Activated CD8-positive, alpha-beta T cell treated with anti-CD3 and anti-CD28 coated beads for 36 hours (primary cell): ENCODE measurements at regions not wholly inside any gene's neighbourhood (a gene's known extent, or its start where the extent isn't known, plus 50 kb on each side); places are given as distances from the start of the nearest gene placed in this dataset.

ENCODE experiments used
- ATAC-seq: fragments of 200-7000 bp; cut with Tn5 transposase; one replicate; pipeline ENCODE4 v1.10.0; 2021; ENCODE audit warnings: mild to moderate bottlenecking, moderate library complexity
- CTCF ChIA-PET: fragments of 350-600 bp; sonication (Branson Sonifier 250); formaldehyde crosslinking; loops from one replicate; lab custom pipeline; 2021; ENCODE audit warnings: antibody characterized with exemption; lab: Charles Lee
- POLR2A ChIA-PET: fragments of 350-600 bp; sonication (Branson Sonifier 250); formaldehyde crosslinking; loops from one replicate; lab custom pipeline; 2021; ENCODE audit warnings: antibody characterized with exemption; lab: Charles Lee
- DNase-seq: peaks from one replicate; pipeline ENCODE4 v3.0.0-alpha.2; 2020
- H3K27ac Mint-ChIP-seq: one replicate; pipeline ENCODE4 v1.8.0; 2021; ENCODE audit warnings: mild to moderate bottlenecking, mixed read lengths
- H3K27me3 Mint-ChIP-seq: one replicate; pipeline ENCODE4 v1.8.0; 2021; ENCODE audit warnings: mixed read lengths
- H3K36me3 Mint-ChIP-seq: one replicate; pipeline ENCODE4 v1.8.0; 2021; ENCODE audit warnings: low read depth, mixed read lengths
- H3K4me1 Mint-ChIP-seq: one replicate; pipeline ENCODE4 v1.8.0; 2021; ENCODE audit warnings: low read depth, mixed read lengths
- H3K4me3 Mint-ChIP-seq: one replicate; pipeline ENCODE4 v1.8.0; 2021; ENCODE audit warnings: mild to moderate bottlenecking, moderate library complexity, mixed read lengths
- H3K9me3 Mint-ChIP-seq: one replicate; pipeline ENCODE4 v1.8.0; 2021; ENCODE audit warnings: mixed read lengths
- CTCF ChIP-seq: fragments of 200-600 bp; IDR thresholded peaks from one replicate; pipeline ENCODE4 v1.8.0; 2022; ENCODE audit warnings: antibody characterized with exemption, mild to moderate bottlenecking
- intact Hi-C: fragments of 100-400 bp; cut with micrococcal nuclease; formaldehyde crosslinking; loops from one replicate; pipeline ENCODE4 v1.10.0; 2022

- CTCF ChIA-PET, result no interaction called here
- Mint-ChIP-seq H3K4me1 (no peaks in the 10 kb centered on the region), H3K4me3 (no peak overlapping the region), H3K9me3 (peaks cover 4% of the 10 kb centered on the region), H3K27ac (no peak overlapping the region), H3K36me3 (no peaks in the 10 kb centered on the region), H3K27me3 (no peaks in the 10 kb centered on the region)
- DNase-seq, result no peak
- TF ChIP-seq CTCF, result no peak
- no peak for ATAC-seq
- intact Hi-C loops, result no loop called here
- POLR2A ChIA-PET, result no interaction called here
Observed at GRCh38 chr18:39751161-39751560, 2185.6 kb upstream of the CELF4 start.

GRCh38 chr18:39749154-39749553, 2183.6 kb upstream of the CELF4 start:
- no peak for ATAC-seq
- Mint-ChIP-seq H3K27me3 (no peaks in the 10 kb centered on the region), H3K27ac (no peak overlapping the region), H3K9me3 (peaks cover 4% of the 10 kb centered on the region), H3K36me3 (no peaks in the 10 kb centered on the region), H3K4me3 (no peak overlapping the region), H3K4me1 (no peaks in the 10 kb centered on the region)
- no peak for TF ChIP-seq CTCF
- ChIA-PET POLR2A (no interaction called here), CTCF (no interaction called here)
- intact Hi-C loops, result no loop called here
- no peak for DNase-seq

- DNase-seq (no peak), ATAC-seq (no peak)
- Mint-ChIP-seq H3K4me1 (no peaks in the 10 kb centered on the region), H3K4me3 (no peak overlapping the region), H3K36me3 (no peaks in the 10 kb centered on the region), H3K27ac (no peak overlapping the region), H3K27me3 (no peaks in the 10 kb centered on the region), H3K9me3 (peaks cover 4% of the 10 kb centered on the region)
- intact Hi-C loops, result no loop called here
- no peak for TF ChIP-seq CTCF
- POLR2A ChIA-PET, result no interaction called here
- CTCF ChIA-PET, result no interaction called here
Observed at GRCh38 chr18:39748727-39749126, 2183.1 kb upstream of the CELF4 start.

GRCh38 chr18:39746201-39746600, 2180.6 kb upstream of the CELF4 start:
- intact Hi-C loops, result no loop called here
- DNase-seq, result no peak
- no peak overlapping the region for H3K4me3 Mint-ChIP-seq
- no peaks in the 10 kb centered on the region for H3K36me3 Mint-ChIP-seq
- ATAC-seq, result no peak
- ChIA-PET POLR2A (interaction anchor here (0.6 kb wide), 1 partner anchor 255 kb away, joined by 3 read pairs; no protein-coding TSS in a partner anchor), CTCF (no interaction called here)
- no peak overlapping the region for H3K27ac Mint-ChIP-seq
- peaks cover 4% of the 10 kb centered on the region for H3K9me3 Mint-ChIP-seq
- TF ChIP-seq CTCF, result no peak
- no peaks in the 10 kb centered on the region for H3K27me3 Mint-ChIP-seq
- no peaks in the 10 kb centered on the region for H3K4me1 Mint-ChIP-seq

GRCh38 chr18:39743463-39743862, 2177.9 kb upstream of the CELF4 start:
- H3K4me1 Mint-ChIP-seq, result no peaks in the 10 kb centered on the region
- no peaks in the 10 kb centered on the region for H3K36me3 Mint-ChIP-seq
- ATAC-seq (no peak), DNase-seq (no peak)
- POLR2A ChIA-PET, result no interaction called here
- TF ChIP-seq CTCF, result no peak
- H3K27ac Mint-ChIP-seq, result no peak overlapping the region
- H3K9me3 Mint-ChIP-seq, result peaks cover 2% of the 10 kb centered on the region
- H3K4me3 Mint-ChIP-seq, result no peak overlapping the region
- CTCF ChIA-PET, result no interaction called here
- intact Hi-C loops, result no loop called here
- H3K27me3 Mint-ChIP-seq, result no peaks in the 10 kb centered on the region
